GM19324 (cell line): ENCODE measurements at regions not wholly inside any gene's neighbourhood (a gene's known extent, or its start where the extent isn't known, plus 50 kb on each side); places are given as distances from the start of the nearest gene placed in this dataset.
"Not testable (repeated sequence)": the region's sequence is repeated elsewhere in the genome, so short reads cannot be mapped to it uniquely, and the experiment has no call there.

Source experiments
- ATAC-seq: cut with Tn5 transposase; IDR thresholded peaks from one replicate; pipeline ENCODE4 v1.9.1; 2021; ENCODE audit warnings: mild to moderate bottlenecking, moderate library complexity; ENCODE audit not compliant: unreplicated experiment, low FRiP score

- ATAC-seq = not testable (repeated sequence)
These were observed 232.2 kb downstream of the SHCBP1 start for GRCh38 chr16:46388939-46389491.

DNA sequence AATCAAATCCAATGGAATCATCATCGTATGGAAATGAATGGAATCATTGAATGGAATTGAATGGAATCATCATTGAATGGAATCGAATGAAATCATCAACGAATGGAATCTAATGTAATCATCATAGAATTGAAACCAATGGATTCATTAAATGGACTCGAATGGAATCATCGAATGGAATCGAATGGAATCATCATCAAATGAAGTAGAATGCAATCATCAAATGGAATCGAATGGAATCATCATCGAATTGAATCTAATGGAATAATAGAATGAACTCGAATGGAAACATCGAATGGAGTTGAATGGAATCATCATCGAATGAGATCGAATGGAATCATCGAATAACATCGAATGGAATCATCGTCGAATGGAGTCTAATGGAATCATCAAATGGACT, 232.8 kb downstream of the SHCBP1 start:
- ATAC-seq = not testable (repeated sequence)

- ATAC-seq = not testable (repeated sequence)
These were observed 233.5 kb downstream of the SHCBP1 start for GRCh38 chr16:46387720-46388119.

- ATAC-seq = peak; percentile 2
These were observed 234.2 kb downstream of the SHCBP1 start for GRCh38 chr16:46386805-46387620.

GRCh38 chr16:46386110-46386771, 234.9 kb downstream of the SHCBP1 start:
- ATAC-seq = not testable (repeated sequence)

GRCh38 chr16:46384285-46385061, 236.7 kb downstream of the SHCBP1 start:
- not testable (repeated sequence) for ATAC-seq

DNA sequence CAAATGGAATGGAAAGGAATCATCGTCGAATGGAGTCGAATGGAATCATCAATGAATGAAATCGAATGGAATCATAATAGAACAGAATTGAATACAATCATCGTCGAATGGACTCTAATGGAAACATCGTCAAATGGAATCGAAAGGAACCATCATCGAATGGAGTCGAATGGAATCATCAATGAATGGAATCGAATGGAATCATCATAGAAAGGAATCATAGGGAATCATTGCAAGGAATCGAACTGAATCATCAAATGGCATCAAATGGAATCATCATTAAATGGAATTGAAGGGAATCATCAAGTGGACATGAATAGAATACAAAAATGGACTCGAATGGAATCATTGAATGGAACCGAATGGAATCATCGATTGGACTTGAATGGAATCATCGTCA, 237.6 kb downstream of the SHCBP1 start:
- ATAC-seq = not testable (repeated sequence)

DNA sequence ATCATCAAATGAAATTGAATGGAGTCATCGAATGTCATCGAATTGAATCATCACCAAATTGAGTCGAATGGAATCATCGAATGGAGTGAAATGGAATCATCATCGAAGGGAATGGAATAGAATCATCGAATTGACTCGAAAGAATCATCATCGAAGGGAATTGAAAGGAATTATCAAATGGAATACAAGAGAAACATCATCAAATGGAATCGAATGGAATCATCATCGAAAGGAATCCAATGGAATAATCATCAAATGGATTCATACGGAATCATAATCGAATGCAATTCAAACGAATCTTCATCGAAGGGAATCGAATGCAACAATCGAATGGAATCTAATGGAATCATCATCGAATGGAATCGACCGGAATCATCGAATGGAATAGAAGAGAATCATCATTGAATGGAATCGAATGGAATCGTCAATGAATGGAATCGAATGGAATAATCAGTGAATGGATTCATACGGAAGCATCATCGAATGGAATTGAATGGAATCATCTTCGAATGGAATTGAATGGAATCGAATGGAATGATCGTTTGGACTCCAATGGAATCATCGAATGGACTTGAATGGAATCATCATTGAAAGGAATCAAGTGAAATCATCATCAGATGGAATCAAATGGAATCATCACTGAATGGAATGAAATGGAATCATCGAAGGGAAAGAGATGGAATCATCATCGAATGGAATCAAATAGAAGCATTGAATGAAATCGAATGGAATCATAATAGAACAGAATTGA, 238.2 kb downstream of the SHCBP1 start:
- ATAC-seq = not testable (repeated sequence)

- not testable (repeated sequence) for ATAC-seq
These were observed 239.1 kb downstream of the SHCBP1 start for GRCh38 chr16:46382079-46382478.

GRCh38 chr16:46381344-46381743, 239.8 kb downstream of the SHCBP1 start:
- ATAC-seq = not testable (repeated sequence)
